HUES6 (cell line): ENCODE measurements at regions not wholly inside any gene's neighbourhood (a gene's known extent, or its start where the extent isn't known, plus 50 kb on each side); places are given as distances from the start of the nearest gene placed in this dataset.
"Not testable (repeated sequence)": the region's sequence is repeated elsewhere in the genome, so short reads cannot be mapped to it uniquely, and the experiment has no call there.

Source experiments
- H3K27ac ChIP-seq: 2 replicates; pipeline ENCODE4 v1.7.0; 2013; ENCODE audit warnings: low read depth, mild to moderate bottlenecking, low read length, inconsistent platforms
- H3K27me3 ChIP-seq: 2 replicates; pipeline ENCODE4 v1.6.1; 2013; ENCODE audit warnings: low read length; ENCODE audit not compliant: control insufficient read depth, insufficient read depth
- H3K36me3 ChIP-seq: 2 replicates; pipeline ENCODE4 v1.6.1; 2013; ENCODE audit warnings: low read length; ENCODE audit not compliant: control insufficient read depth, insufficient read depth
- H3K4me1 ChIP-seq: 2 replicates; pipeline ENCODE4 v1.6.1; 2013; ENCODE audit warnings: low read length; ENCODE audit not compliant: control insufficient read depth, insufficient read depth
- H3K4me3 ChIP-seq: 2 replicates; pipeline ENCODE4 v1.5.1; 2013; ENCODE audit warnings: low read depth, low read length
- H3K9ac ChIP-seq: one replicate; pipeline ENCODE4 v1.6.1; 2013; ENCODE audit warnings: mild to moderate bottlenecking, low read length
- H3K9me3 ChIP-seq: 2 replicates; pipeline ENCODE4 v1.6.1; 2013; ENCODE audit warnings: low read depth, low read length; ENCODE audit not compliant: control insufficient read depth, insufficient read depth

- Histone ChIP-seq H3K36me3 (no peaks in the 10 kb centered on the region), H3K9ac (no peak overlapping the region), H3K27me3 (no peaks in the 10 kb centered on the region), H3K4me3 (no peak overlapping the region), H3K4me1 (no peaks in the 10 kb centered on the region), H3K9me3 (no peaks in the 10 kb centered on the region), H3K27ac (no peak overlapping the region)
These were observed 362.7 kb upstream of the VSTM2A start for GRCh38 chr7:54179321-54180029.

- Histone ChIP-seq H3K27ac (no peak overlapping the region), H3K27me3 (no peaks in the 10 kb centered on the region), H3K4me3 (no peak overlapping the region), H3K9me3 (no peaks in the 10 kb centered on the region), H3K4me1 (no peaks in the 10 kb centered on the region), H3K9ac (no peak overlapping the region), H3K36me3 (no peaks in the 10 kb centered on the region)
These were observed 361.4 kb upstream of the VSTM2A start for GRCh38 chr7:54180796-54181195.

GRCh38 chr7:54183055-54183454 is 359.1 kb upstream of the VSTM2A start:
- no peaks in the 10 kb centered on the region for H3K36me3 ChIP-seq
- no peaks in the 10 kb centered on the region for H3K27me3 ChIP-seq
- no peak overlapping the region for H3K9ac ChIP-seq
- no peaks in the 10 kb centered on the region for H3K9me3 ChIP-seq
- H3K27ac ChIP-seq = no peak overlapping the region
- no peaks in the 10 kb centered on the region for H3K4me1 ChIP-seq
- no peak overlapping the region for H3K4me3 ChIP-seq

GRCh38 chr7:54186336-54186735 is 355.8 kb upstream of the VSTM2A start:
- Histone ChIP-seq H3K4me1 (peaks cover 18% of the 10 kb centered on the region), H3K27me3 (no peaks in the 10 kb centered on the region), H3K27ac (no peak overlapping the region), H3K9ac (no peak overlapping the region), H3K36me3 (no peaks in the 10 kb centered on the region), H3K4me3 (no peak overlapping the region), H3K9me3 (no peaks in the 10 kb centered on the region)

GRCh38 chr7:54187886-54188685 is 354.1 kb upstream of the VSTM2A start:
- H3K4me1 ChIP-seq = peaks cover 18% of the 10 kb centered on the region
- no peaks in the 10 kb centered on the region for H3K27me3 ChIP-seq
- no peak overlapping the region for H3K4me3 ChIP-seq
- H3K9ac ChIP-seq = no peak overlapping the region
- H3K27ac ChIP-seq = no peak overlapping the region
- H3K36me3 ChIP-seq = no peaks in the 10 kb centered on the region
- no peaks in the 10 kb centered on the region for H3K9me3 ChIP-seq

GRCh38 chr7:54188843-54189242 is 353.3 kb upstream of the VSTM2A start:
- Histone ChIP-seq H3K9ac (no peak overlapping the region), H3K27me3 (no peaks in the 10 kb centered on the region), H3K4me3 (no peak overlapping the region), H3K27ac (no peak overlapping the region), H3K9me3 (no peaks in the 10 kb centered on the region), H3K36me3 (no peaks in the 10 kb centered on the region), H3K4me1 (peaks cover 18% of the 10 kb centered on the region)

- H3K27me3 ChIP-seq = no peaks in the 10 kb centered on the region
- no peak overlapping the region for H3K4me3 ChIP-seq
- peaks cover 18% of the 10 kb centered on the region for H3K4me1 ChIP-seq
- no peaks in the 10 kb centered on the region for H3K36me3 ChIP-seq
- H3K9ac ChIP-seq = no peak overlapping the region
- no peak overlapping the region for H3K27ac ChIP-seq
- no peaks in the 10 kb centered on the region for H3K9me3 ChIP-seq
These were observed 352.8 kb upstream of the VSTM2A start for GRCh38 chr7:54189330-54189729.

GRCh38 chr7:54201501-54201900 is 340.7 kb upstream of the VSTM2A start:
- Histone ChIP-seq H3K4me3 (no peak overlapping the region), H3K9ac (no peak overlapping the region), H3K9me3 (peaks cover 11% of the 10 kb centered on the region; the same call in 1 of the 2 replicates), H3K27me3 (no peaks in the 10 kb centered on the region), H3K4me1 (no peaks in the 10 kb centered on the region), H3K27ac (no peak overlapping the region), H3K36me3 (no peaks in the 10 kb centered on the region)

- no peak overlapping the region for H3K9ac ChIP-seq
- no peaks in the 10 kb centered on the region for H3K27me3 ChIP-seq
- no peaks in the 10 kb centered on the region for H3K36me3 ChIP-seq
- no peaks in the 10 kb centered on the region for H3K4me1 ChIP-seq
- H3K27ac ChIP-seq = no peak overlapping the region
- no peak overlapping the region for H3K4me3 ChIP-seq
- H3K9me3 ChIP-seq = peaks cover 29% of the 10 kb centered on the region
These were observed 326.8 kb upstream of the VSTM2A start for GRCh38 chr7:54215424-54215823.

- not testable (repeated sequence) for H3K9me3 ChIP-seq, H3K4me3 ChIP-seq, H3K27me3 ChIP-seq, H3K9ac ChIP-seq, H3K36me3 ChIP-seq, H3K27ac ChIP-seq, H3K4me1 ChIP-seq
These were observed 316.1 kb upstream of the VSTM2A start for GRCh38 chr7:54226030-54226429.

GRCh38 chr7:54242776-54243175 is 299.4 kb upstream of the VSTM2A start:
- Histone ChIP-seq H3K9ac (no peak overlapping the region), H3K36me3 (no peaks in the 10 kb centered on the region), H3K4me3 (no peak overlapping the region), H3K27me3 (no peaks in the 10 kb centered on the region), H3K4me1 (no peaks in the 10 kb centered on the region), H3K9me3 (no peaks in the 10 kb centered on the region), H3K27ac (no peak overlapping the region)
